AG10803 (cell line): ENCODE measurements at regions not wholly inside any gene's neighbourhood (a gene's known extent, or its start where the extent isn't known, plus 50 kb on each side); places are given as distances from the start of the nearest gene placed in this dataset.

Experiments
- DNase-seq: peaks from one replicate; pipeline ENCODE4 v3.0.0; 2010; ENCODE audit warnings: low read depth
- H3K4me3 ChIP-seq: 2 replicates; pipeline ENCODE4 v1.5.1; 2011; ENCODE audit warnings: mild to moderate bottlenecking, low read length, control low read depth
- CTCF ChIP-seq: conservative IDR thresholded peaks from 2 replicates; pipeline ENCODE4 v1.5.1; 2011; ENCODE audit warnings: mild to moderate bottlenecking, low read length, control low read depth, inconsistent platforms

DNA sequence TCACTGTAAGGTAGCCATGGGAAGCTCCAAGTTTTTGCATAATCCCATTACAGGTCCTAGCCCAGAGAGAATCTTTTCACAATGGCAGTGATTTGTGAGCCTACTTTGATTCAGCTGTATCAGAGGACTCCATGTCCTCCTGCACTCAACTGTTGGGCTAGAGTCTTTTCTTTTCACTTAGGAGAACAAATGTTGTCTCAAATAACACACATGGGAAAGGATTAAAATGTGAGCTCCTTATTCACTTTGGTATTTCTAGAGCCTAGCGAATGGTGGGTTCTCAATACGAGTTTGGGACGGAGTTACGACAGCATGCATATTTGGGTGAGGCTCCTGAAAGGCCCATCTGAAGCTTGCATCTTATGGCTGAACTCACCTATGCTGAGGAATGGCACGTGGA, 183.5 kb upstream of the STEAP4 start:
- H3K4me3 ChIP-seq: no peak overlapping the region
- no peak for DNase-seq
- TF ChIP-seq CTCF: no peak

GRCh38 chr7:88485821-88486220, 179.1 kb upstream of the STEAP4 start:
- no peak overlapping the region for H3K4me3 ChIP-seq
- TF ChIP-seq CTCF: no peak
- no peak for DNase-seq

GRCh38 chr7:88484551-88484950, 177.9 kb upstream of the STEAP4 start:
- H3K4me3 ChIP-seq: no peak overlapping the region
- DNase-seq: no peak
- TF ChIP-seq CTCF: no peak

DNA sequence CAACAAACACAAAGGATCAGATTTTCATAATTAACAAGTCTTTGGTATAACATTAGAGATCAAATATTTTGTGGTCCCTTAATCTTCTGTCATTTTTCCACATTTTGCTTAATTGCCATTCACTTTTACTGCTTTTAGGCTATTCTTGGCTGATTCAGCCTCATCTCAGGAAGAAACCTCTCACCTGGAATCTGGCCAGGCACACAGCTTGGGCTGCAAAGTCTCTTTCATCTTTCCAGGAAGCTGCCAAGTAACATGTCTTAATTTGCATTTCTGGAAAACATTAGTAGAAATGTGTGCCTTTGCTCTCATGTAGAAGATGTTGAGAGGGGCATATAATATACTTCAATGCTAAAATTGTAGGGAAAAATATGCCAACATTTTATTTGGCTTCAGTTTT, 174.2 kb upstream of the STEAP4 start:
- DNase-seq: no peak
- no peak overlapping the region for H3K4me3 ChIP-seq
- no peak for TF ChIP-seq CTCF

- no peak overlapping the region for H3K4me3 ChIP-seq
- DNase-seq: no peak
- no peak for TF ChIP-seq CTCF
These were observed 173.6 kb upstream of the STEAP4 start for GRCh38 chr7:88480271-88480670.

GRCh38 chr7:88477976-88478375, 171.3 kb upstream of the STEAP4 start:
- no peak for DNase-seq
- no peak for TF ChIP-seq CTCF
- H3K4me3 ChIP-seq: no peak overlapping the region

DNA sequence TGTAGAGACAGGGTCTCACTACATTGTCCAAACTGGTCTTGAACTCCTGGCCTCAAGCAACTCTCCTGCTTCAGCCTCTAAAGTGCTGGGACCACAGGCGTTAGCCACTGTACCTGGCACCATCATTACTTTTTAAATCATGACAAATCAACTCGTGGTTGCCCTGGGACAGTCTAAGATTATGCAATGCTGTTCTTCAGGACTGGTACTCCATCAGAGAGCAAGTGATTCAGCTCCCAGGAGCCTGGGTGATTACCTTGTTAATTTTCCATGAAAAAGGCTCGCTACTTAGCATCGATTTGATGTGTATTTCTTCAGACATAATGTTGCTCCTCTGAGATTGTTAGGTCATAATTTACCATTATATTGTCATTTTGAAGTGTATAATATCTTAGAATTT, 158.9 kb upstream of the STEAP4 start:
- TF ChIP-seq CTCF: no peak
- no peak overlapping the region for H3K4me3 ChIP-seq
- no peak for DNase-seq
